NCI-H748 (cell line): ENCODE measurements at regions not wholly inside any gene's neighbourhood (a gene's known extent, or its start where the extent isn't known, plus 50 kb on each side); places are given as distances from the start of the nearest gene placed in this dataset.
"Not testable (repeated sequence)": the region's sequence is repeated elsewhere in the genome, so short reads cannot be mapped to it uniquely, and the experiment has no call there.

Experiments
- DNase-seq: peaks from one replicate; lab custom pipeline; 2025; ENCODE audit not compliant: unreplicated experiment; lab: John Stamatoyannopoulos, UW

GRCh38 chr4:133379681-133380438 lies 230.8 kb downstream of the PCDH10 start:
- peak; percentile 32 for DNase-seq

GRCh38 chr4:133377286-133377685 lies 228.2 kb downstream of the PCDH10 start:
- no peak for DNase-seq

- no peak for DNase-seq
These were observed 223.6 kb downstream of the PCDH10 start for GRCh38 chr4:133372699-133373098.

- DNase-seq, result no peak
These were observed 206.5 kb downstream of the PCDH10 start for GRCh38 chr4:133355633-133356032.

GRCh38 chr4:133347409-133347808 lies 198.3 kb downstream of the PCDH10 start:
- no peak for DNase-seq

- no peak for DNase-seq
These were observed 175.4 kb downstream of the PCDH10 start for GRCh38 chr4:133324491-133324890.

- peak; percentile 13 for DNase-seq
These were observed 174.6 kb downstream of the PCDH10 start for GRCh38 chr4:133323670-133324069.

- DNase-seq, result peak; percentile 52
These were observed 171.6 kb downstream of the PCDH10 start for GRCh38 chr4:133320576-133321170.

- no peak for DNase-seq
These were observed 167.8 kb downstream of the PCDH10 start for GRCh38 chr4:133316909-133317308.

- peak; percentile 6 for DNase-seq
These were observed 165.9 kb downstream of the PCDH10 start for GRCh38 chr4:133314991-133315390.

GRCh38 chr4:133287396-133287795 lies 138.3 kb downstream of the PCDH10 start:
- DNase-seq, result no peak

- no peak for DNase-seq
These were observed 129.5 kb downstream of the PCDH10 start for GRCh38 chr4:133278591-133278990.

- DNase-seq, result not testable (repeated sequence)
These were observed 128.8 kb downstream of the PCDH10 start for GRCh38 chr4:133277940-133278339.

GRCh38 chr4:133275246-133275645 lies 126.2 kb downstream of the PCDH10 start:
- no peak for DNase-seq

GRCh38 chr4:133273401-133273800 lies 124.3 kb downstream of the PCDH10 start:
- no peak for DNase-seq

- no peak for DNase-seq
These were observed 121.0 kb downstream of the PCDH10 start for GRCh38 chr4:133270021-133270570.

- no peak for DNase-seq
These were observed 119.1 kb downstream of the PCDH10 start for GRCh38 chr4:133268205-133268604.

GRCh38 chr4:133267506-133267905 lies 118.4 kb downstream of the PCDH10 start:
- DNase-seq, result not testable (repeated sequence)

GRCh38 chr4:133266966-133267365 lies 117.9 kb downstream of the PCDH10 start:
- DNase-seq, result not testable (repeated sequence)

- not testable (repeated sequence) for DNase-seq
These were observed 115.2 kb downstream of the PCDH10 start for GRCh38 chr4:133264251-133264650.

- no peak for DNase-seq
These were observed 114.0 kb downstream of the PCDH10 start for GRCh38 chr4:133263104-133263503.

GRCh38 chr4:133247861-133248260 lies 98.8 kb downstream of the PCDH10 start:
- no peak for DNase-seq
